HG03432 (cell line): ENCODE measurements at regions not wholly inside any gene's neighbourhood (a gene's known extent, or its start where the extent isn't known, plus 50 kb on each side); places are given as distances from the start of the nearest gene placed in this dataset.
"Not testable (repeated sequence)": the region's sequence is repeated elsewhere in the genome, so short reads cannot be mapped to it uniquely, and the experiment has no call there.

Experiments used
- ATAC-seq: cut with Tn5 transposase; IDR thresholded peaks from one replicate; pipeline ENCODE4 v1.9.1; 2021; ENCODE audit warnings: mild to moderate bottlenecking, moderate library complexity; ENCODE audit not compliant: unreplicated experiment

DNA sequence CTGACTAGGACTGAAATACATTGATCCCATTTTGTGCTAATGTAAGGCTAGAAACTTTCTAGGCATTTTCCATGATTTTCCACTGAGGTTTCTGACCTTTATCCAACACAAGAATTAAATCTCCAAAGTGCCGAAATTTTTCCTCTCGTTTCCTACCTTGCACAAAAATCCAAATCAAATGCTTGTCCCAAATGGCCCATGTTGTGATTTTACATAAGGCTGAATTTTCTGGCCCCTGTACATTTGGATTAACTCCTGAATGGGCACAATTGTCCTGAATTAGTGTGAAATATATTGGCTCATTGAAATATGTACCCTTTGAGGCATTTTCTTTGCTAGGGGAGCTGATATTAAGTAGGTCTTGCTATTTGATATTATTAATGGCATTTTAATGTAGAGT lies 105.6 kb upstream of the CBLB start:
- ATAC-seq, result no peak

DNA sequence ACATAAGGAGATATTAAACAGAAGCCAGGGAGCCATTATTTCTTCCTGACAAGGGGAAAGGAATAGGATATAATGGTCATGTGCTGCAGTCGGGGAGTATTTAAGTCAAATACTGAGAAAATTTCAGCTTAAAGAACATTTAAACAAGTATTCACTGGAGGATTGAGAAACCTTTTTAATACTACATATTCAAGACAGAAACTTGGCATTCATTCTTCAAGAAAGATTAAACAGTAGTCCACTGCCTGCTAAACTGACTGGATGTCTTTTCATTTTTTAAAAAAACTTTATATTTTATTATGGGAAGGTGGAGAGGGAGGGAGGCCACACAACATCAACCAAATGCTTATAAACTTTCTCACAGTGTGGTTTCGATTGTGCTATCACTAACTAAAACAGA lies 107.4 kb upstream of the CBLB start:
- no peak for ATAC-seq

- no peak for ATAC-seq
These were observed 111.1 kb upstream of the CBLB start for GRCh38 chr3:105979961-105980360.

DNA sequence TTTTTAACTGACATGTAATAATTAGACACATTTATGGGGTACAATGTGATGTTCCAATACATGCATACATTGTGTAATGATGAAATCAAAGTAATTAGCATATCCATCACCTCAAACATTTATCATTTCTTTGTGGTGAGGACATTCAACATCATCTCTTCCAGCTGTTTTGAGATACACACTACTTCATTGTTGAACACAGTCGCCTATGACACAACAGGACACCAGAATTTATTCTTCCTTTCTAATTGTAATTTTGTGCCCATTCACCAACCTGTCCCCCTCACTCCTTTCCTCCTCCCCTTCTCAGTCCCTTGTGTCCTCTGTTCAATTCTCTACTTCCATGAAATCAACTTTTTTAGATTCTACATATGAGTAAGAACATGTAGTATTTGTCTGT lies 113.4 kb upstream of the CBLB start:
- ATAC-seq, result no peak

GRCh38 chr3:105984837-105985236 lies 116.0 kb upstream of the CBLB start:
- no peak for ATAC-seq

- ATAC-seq, result not testable (repeated sequence)
These were observed 117.5 kb upstream of the CBLB start for GRCh38 chr3:105986343-105986742.

- ATAC-seq, result no peak
These were observed 119.0 kb upstream of the CBLB start for GRCh38 chr3:105987809-105988208.

DNA sequence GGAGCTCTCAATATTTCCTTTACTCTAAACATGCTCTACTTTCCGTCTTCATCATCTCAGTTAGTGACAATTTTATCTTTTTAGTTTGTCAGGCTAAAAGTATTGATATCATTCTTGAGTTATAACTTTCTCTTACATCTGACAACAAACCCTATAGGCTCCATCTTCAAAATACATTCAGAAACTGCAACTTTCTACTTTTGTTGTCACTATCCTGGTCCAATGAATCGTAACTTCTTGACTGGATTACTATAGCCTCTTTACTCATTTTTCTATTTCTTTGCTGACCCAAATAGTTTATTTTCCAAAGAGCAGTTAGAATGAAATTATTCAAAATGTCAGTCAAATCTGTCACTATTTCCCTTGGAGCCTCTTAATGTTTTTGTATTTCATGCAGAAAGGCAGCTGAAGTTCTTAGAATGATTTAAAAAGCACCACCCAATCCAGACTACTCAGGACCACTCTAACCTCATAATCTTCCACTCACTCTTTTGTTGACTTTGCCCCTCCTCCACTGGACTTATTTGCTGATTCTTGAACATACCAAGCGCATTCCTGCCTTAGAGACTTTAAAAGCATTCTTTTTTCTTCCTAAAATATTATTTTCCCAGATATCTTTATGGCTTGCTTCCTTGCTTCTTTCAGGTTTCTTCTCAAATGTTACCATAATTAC lies 119.9 kb upstream of the CBLB start:
- no peak for ATAC-seq

GRCh38 chr3:105996781-105997180 lies 128.0 kb upstream of the CBLB start:
- no peak for ATAC-seq

DNA sequence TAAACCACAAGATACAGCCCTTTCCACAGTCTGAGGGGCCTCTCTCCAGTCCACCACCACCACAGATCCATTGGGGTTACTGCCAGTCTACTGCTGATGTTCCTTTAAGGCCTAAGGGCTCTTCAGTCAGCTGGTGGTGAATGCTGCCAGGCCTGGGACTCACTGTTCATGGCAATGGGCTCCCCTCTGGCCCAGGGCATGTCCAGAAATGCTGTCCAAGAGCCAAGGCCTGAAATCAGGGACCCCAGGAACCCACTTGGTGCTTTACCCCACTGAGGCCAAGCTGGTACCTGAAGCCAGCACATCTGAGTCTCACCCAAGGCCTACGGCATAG lies 128.6 kb upstream of the CBLB start:
- ATAC-seq, result no peak

- no peak for ATAC-seq
These were observed 129.2 kb upstream of the CBLB start for GRCh38 chr3:105997800-105998526.

DNA sequence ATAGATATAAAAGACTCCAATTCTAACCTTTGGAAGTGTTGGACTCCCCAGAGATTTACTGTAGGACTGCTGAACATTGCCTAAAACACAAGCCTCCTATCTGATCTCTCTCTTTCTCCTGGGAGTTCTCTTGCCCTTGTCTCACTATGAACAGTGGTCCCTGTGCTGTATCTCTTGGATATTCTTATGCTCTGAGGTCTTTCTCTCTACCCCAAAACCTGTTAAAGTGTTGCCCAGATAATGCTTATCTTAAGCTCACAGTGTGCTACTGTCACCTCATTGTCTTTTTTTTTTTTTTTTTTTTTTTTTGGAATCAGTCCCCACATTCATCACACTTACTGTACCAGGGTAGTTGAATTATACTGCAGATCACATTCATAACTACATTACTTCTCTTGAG lies 131.0 kb upstream of the CBLB start:
- no peak for ATAC-seq

GRCh38 chr3:106001923-106002322 lies 133.1 kb upstream of the CBLB start:
- ATAC-seq, result no peak

- ATAC-seq, result no peak
These were observed 135.4 kb upstream of the CBLB start for GRCh38 chr3:106004137-106004681.

- ATAC-seq, result no peak
These were observed 136.0 kb upstream of the CBLB start for GRCh38 chr3:106004826-106005225.

DNA sequence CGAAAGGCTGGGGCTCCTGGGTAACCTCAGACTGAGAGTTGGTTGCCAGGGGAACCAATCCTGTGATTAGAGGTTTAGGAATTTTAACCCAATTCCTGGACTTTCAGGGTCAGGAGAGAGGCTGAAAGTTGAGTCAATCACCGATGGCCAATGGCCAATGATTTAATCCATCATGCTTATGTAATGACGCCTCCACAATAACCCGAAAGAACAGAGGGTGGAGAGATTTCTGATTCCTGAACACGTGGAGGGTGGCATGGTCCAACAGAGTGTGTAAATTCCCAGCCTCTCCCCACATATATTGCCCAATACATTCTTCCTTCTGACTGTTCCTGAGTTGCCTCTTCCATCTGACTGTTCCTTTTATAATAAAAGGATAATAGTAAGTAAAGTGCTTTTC lies 137.2 kb upstream of the CBLB start:
- ATAC-seq, result no peak

DNA sequence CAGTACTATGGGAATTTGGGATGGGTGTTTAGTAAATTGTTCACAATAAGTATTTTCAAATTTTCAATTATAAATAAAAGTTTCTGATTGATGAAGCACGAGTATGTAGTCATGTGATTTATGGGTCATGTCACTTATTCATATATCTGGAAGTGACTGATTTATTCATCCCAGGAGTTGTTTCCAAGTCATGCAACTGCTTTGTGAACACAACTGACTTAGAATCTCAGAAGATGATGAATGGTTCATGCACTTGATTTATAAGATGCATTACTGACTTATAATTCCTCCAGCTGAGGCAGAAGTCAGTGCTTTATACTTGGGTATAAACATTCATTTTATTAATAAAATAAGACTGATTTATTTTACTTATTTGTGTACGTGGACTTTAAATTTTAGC lies 137.8 kb upstream of the CBLB start:
- ATAC-seq, result no peak

GRCh38 chr3:106007512-106007911 lies 138.7 kb upstream of the CBLB start:
- no peak for ATAC-seq

GRCh38 chr3:106008766-106009165 lies 140.0 kb upstream of the CBLB start:
- ATAC-seq, result no peak

- no peak for ATAC-seq
These were observed 142.0 kb upstream of the CBLB start for GRCh38 chr3:106010829-106011228.

GRCh38 chr3:106013971-106014370 lies 145.2 kb upstream of the CBLB start:
- no peak for ATAC-seq

- ATAC-seq, result no peak
These were observed 145.7 kb upstream of the CBLB start for GRCh38 chr3:106014518-106014917.

DNA sequence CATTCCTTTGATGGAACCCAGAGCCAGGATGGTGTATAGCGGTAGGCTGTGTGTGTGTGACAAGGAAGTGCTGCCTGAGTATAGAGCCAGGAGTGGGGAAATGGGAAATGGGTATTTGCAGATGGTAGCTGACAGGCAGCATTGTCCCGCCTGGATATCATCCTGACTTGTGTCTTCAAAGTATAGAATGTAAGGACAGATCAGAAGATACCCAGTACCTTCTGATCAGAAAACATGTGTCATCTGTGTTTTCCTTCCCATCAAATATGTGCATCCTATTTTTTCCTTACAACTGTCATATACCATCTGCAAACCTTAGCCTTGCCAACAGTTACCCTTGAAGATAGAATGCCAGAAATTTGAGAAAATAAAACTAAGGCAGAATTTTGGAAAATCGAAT lies 146.2 kb upstream of the CBLB start:
- ATAC-seq, result no peak
